ENCODE measurements at regions not wholly inside any gene's neighbourhood (a gene's known extent, or its start where the extent isn't known, plus 50 kb on each side); places are given as distances from the start of the nearest gene placed in this dataset.

- DNase-seq (ENCODE audit: low read depth): no peak
Observed at GRCh38 chr5:38187532-38187931, 70.8 kb upstream of the EGFLAM start.

DNA sequence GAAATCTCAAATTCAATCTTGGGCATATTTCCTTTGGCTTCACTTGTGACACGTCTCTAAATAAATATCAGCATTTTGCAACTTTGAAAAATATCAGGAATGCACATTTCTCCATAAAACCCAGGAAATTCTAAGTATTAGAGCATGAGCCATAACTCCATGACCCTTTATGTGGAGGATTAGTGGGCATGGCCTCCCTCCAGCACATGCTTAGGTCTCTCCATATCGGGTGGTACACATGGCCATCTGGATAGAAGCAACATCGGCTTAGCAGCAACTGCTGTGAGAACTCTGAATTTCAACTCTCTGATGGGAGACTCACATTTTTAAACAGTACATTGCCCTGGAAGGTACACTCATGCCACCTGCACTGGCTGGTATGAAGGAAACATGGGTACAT, 73.7 kb upstream of the EGFLAM start:
- Histone ChIP-seq H3K27ac (ENCODE audit: low read depth, low read length) (no peak overlapping the region), H3K9ac (ENCODE audit: low read length) (no peak overlapping the region), H3K4me3 (ENCODE audit: insufficient read depth, low read depth, low read length) (no peak overlapping the region), H3K4me1 (ENCODE audit: insufficient read depth, low read length) (no peaks in the 10 kb centered on the region), H2AFZ (ENCODE audit: low read depth, low read length) (no peak overlapping the region), H3K9me3 (ENCODE audit: insufficient read depth, low read depth, low read length) (no peaks in the 10 kb centered on the region), H4K20me1 (ENCODE audit: insufficient read depth, low read length) (no peaks in the 10 kb centered on the region), H3K27me3 (ENCODE audit: insufficient read depth, low read length) (peaks cover 12% of the 10 kb centered on the region), H3K4me2 (ENCODE audit: low read length) (no peak overlapping the region), H3K36me3 (ENCODE audit: insufficient read depth, low read length) (no peaks in the 10 kb centered on the region), H3K79me2 (ENCODE audit: insufficient read depth, low read length) (no peaks in the 10 kb centered on the region)
- no peak for TF ChIP-seq EZH2 (IDR thresholded peaks at IDR 0.05; ENCODE audit: insufficient read depth, low read length)
- TF ChIP-seq, protein P1, sequence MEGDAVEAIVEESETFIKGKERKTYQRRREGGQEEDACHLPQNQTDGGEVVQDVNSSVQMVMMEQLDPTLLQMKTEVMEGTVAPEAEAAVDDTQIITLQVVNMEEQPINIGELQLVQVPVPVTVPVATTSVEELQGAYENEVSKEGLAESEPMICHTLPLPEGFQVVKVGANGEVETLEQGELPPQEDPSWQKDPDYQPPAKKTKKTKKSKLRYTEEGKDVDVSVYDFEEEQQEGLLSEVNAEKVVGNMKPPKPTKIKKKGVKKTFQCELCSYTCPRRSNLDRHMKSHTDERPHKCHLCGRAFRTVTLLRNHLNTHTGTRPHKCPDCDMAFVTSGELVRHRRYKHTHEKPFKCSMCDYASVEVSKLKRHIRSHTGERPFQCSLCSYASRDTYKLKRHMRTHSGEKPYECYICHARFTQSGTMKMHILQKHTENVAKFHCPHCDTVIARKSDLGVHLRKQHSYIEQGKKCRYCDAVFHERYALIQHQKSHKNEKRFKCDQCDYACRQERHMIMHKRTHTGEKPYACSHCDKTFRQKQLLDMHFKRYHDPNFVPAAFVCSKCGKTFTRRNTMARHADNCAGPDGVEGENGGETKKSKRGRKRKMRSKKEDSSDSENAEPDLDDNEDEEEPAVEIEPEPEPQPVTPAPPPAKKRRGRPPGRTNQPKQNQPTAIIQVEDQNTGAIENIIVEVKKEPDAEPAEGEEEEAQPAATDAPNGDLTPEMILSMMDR (IDR thresholded peaks at IDR 0.05; ENCODE audit: insufficient read depth, low read depth, low read length): no peak
- Mint-ChIP-seq H3K4me3 (ENCODE audit: unreplicated experiment) (no peak overlapping the region), H3K27me3 (ENCODE audit: low read depth, unreplicated experiment) (peaks cover 1% of the 10 kb centered on the region), H3K9me3 (ENCODE audit: unreplicated experiment) (peaks cover 6% of the 10 kb centered on the region), H3K4me1 (ENCODE audit: low read depth, unreplicated experiment) (no peaks in the 10 kb centered on the region), H3K27ac (ENCODE audit: unreplicated experiment) (no peak overlapping the region), H3K36me3 (ENCODE audit: low read depth, unreplicated experiment) (peaks cover 2% of the 10 kb centered on the region)
- no peak for DNase-seq (ENCODE audit: low read depth)
- no peak for FAIRE-seq

More at GRCh38 chr5:38187532-38187931, 70.8 kb upstream of the EGFLAM start:
- Histone ChIP-seq H3K27me3 (ENCODE audit: insufficient read depth, low read length) (peaks cover 12% of the 10 kb centered on the region), H3K9ac (ENCODE audit: low read length) (no peak overlapping the region), H3K4me1 (ENCODE audit: insufficient read depth, low read length) (no peaks in the 10 kb centered on the region), H3K27ac (ENCODE audit: low read depth, low read length) (no peak overlapping the region), H2AFZ (ENCODE audit: low read depth, low read length) (no peak overlapping the region), H3K36me3 (ENCODE audit: insufficient read depth, low read length) (no peaks in the 10 kb centered on the region), H3K4me2 (ENCODE audit: low read length) (no peak overlapping the region), H3K79me2 (ENCODE audit: insufficient read depth, low read length) (no peaks in the 10 kb centered on the region), H3K9me3 (ENCODE audit: insufficient read depth, low read depth, low read length) (no peaks in the 10 kb centered on the region), H4K20me1 (ENCODE audit: insufficient read depth, low read length) (no peaks in the 10 kb centered on the region), H3K4me3 (ENCODE audit: insufficient read depth, low read depth, low read length) (no peak overlapping the region)
- Mint-ChIP-seq H3K4me1 (ENCODE audit: low read depth, unreplicated experiment) (peaks cover 3% of the 10 kb centered on the region), H3K36me3 (ENCODE audit: low read depth, unreplicated experiment) (peaks cover 2% of the 10 kb centered on the region), H3K9me3 (ENCODE audit: unreplicated experiment) (peaks cover 2% of the 10 kb centered on the region), H3K4me3 (ENCODE audit: unreplicated experiment) (no peak overlapping the region), H3K27me3 (ENCODE audit: low read depth, unreplicated experiment) (peaks cover 14% of the 10 kb centered on the region), H3K27ac (ENCODE audit: unreplicated experiment) (no peak overlapping the region)
- no peak for FAIRE-seq
- TF ChIP-seq, protein P1 (IDR thresholded peaks at IDR 0.05; ENCODE audit: insufficient read depth, low read depth, low read length): no peak
- TF ChIP-seq EZH2 (IDR thresholded peaks at IDR 0.05; ENCODE audit: insufficient read depth, low read length): no peak

DNA sequence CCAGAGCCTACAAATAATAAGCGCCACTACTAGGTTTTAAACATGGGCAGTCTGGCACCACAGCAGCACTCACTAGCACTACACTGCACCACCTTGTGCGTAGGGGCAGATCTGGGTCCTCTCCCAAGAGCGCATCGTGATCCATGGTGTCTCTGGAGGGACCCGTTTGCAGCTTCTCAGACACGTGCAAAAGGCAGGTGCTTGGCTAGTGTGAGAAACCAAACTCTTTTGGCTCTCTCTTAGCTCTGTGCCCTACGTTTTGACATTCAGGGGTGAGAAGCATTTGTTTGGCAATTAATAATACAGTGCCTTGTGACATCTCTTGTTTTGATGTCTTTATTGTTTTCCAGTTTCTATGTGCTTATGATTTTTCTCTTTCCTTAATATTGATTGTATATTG, 75.4 kb upstream of the EGFLAM start:
- DNase-seq (ENCODE audit: low read depth) (no peak), FAIRE-seq (no peak)
- Mint-ChIP-seq H3K4me3 (ENCODE audit: unreplicated experiment) (no peak overlapping the region), H3K36me3 (ENCODE audit: low read depth, unreplicated experiment) (no peaks in the 10 kb centered on the region), H3K27me3 (ENCODE audit: low read depth, unreplicated experiment) (no peaks in the 10 kb centered on the region), H3K4me1 (ENCODE audit: low read depth, unreplicated experiment) (no peaks in the 10 kb centered on the region), H3K9me3 (ENCODE audit: unreplicated experiment) (peaks cover 6% of the 10 kb centered on the region), H3K27ac (ENCODE audit: unreplicated experiment) (no peak overlapping the region)
- H4K20me1 ChIP-seq (ENCODE audit: insufficient read depth, low read length): no peaks in the 10 kb centered on the region
- TF ChIP-seq, protein P1 (IDR thresholded peaks at IDR 0.05; ENCODE audit: insufficient read depth, low read depth, low read length): no peak
- no peak for TF ChIP-seq EZH2 (IDR thresholded peaks at IDR 0.05; ENCODE audit: insufficient read depth, low read length)
- H3K27me3 ChIP-seq (ENCODE audit: insufficient read depth, low read length): peaks cover 10% of the 10 kb centered on the region
- no peak overlapping the region for H3K4me2 ChIP-seq (ENCODE audit: low read length)
- no peak overlapping the region for H3K9ac ChIP-seq (ENCODE audit: low read length)
- no peak overlapping the region for H3K4me3 ChIP-seq (ENCODE audit: insufficient read depth, low read depth, low read length)
- H3K4me1 ChIP-seq (ENCODE audit: insufficient read depth, low read length): no peaks in the 10 kb centered on the region
- H3K27ac ChIP-seq (ENCODE audit: low read depth, low read length): no peak overlapping the region
- H2AFZ ChIP-seq (ENCODE audit: low read depth, low read length): no peak overlapping the region
- H3K36me3 ChIP-seq (ENCODE audit: insufficient read depth, low read length): no peaks in the 10 kb centered on the region
- H3K9me3 ChIP-seq (ENCODE audit: insufficient read depth, low read depth, low read length): no peaks in the 10 kb centered on the region
- H3K79me2 ChIP-seq (ENCODE audit: insufficient read depth, low read length): no peaks in the 10 kb centered on the region
